ENCODE measurements at regions not wholly inside any gene's neighbourhood (a gene's known extent, or its start where the extent isn't known, plus 50 kb on each side); places are given as distances from the start of the nearest gene placed in this dataset.

GRCh38 chr16:76182041-76182635 lies 95.1 kb upstream of the CNTNAP4 start:
- DNase-seq (ENCODE audit: low spot score) = no peak

GRCh38 chr16:76183647-76184046 lies 93.6 kb upstream of the CNTNAP4 start:
- no peak for DNase-seq (ENCODE audit: low spot score)

GRCh38 chr16:76190057-76190456 lies 87.1 kb upstream of the CNTNAP4 start:
- no peak for DNase-seq (ENCODE audit: low spot score)

- DNase-seq (ENCODE audit: low spot score) = no peak
Measured at GRCh38 chr16:76190480-76190879, 86.7 kb upstream of the CNTNAP4 start.

- DNase-seq (ENCODE audit: low spot score) = peak; percentile 5
Measured at GRCh38 chr16:76193906-76194615, 83.1 kb upstream of the CNTNAP4 start.

- peak; percentile 16 for DNase-seq (ENCODE audit: low spot score)
Measured at GRCh38 chr16:76194616-76195015, 82.6 kb upstream of the CNTNAP4 start.

GRCh38 chr16:76195056-76195455 lies 82.1 kb upstream of the CNTNAP4 start:
- no peak for DNase-seq (ENCODE audit: low spot score)

GRCh38 chr16:76195648-76196047 lies 81.6 kb upstream of the CNTNAP4 start:
- no peak for DNase-seq (ENCODE audit: low spot score)

GRCh38 chr16:76197900-76198299 lies 79.3 kb upstream of the CNTNAP4 start:
- no peak for DNase-seq (ENCODE audit: low spot score)

GRCh38 chr16:76199681-76200220 lies 77.5 kb upstream of the CNTNAP4 start:
- DNase-seq (ENCODE audit: low spot score) = no peak

- no peak for DNase-seq (ENCODE audit: low spot score)
Measured at GRCh38 chr16:76201385-76201784, 75.8 kb upstream of the CNTNAP4 start.

- no peak for DNase-seq (ENCODE audit: low spot score)
Measured at GRCh38 chr16:76204249-76204648, 73.0 kb upstream of the CNTNAP4 start.

- DNase-seq (ENCODE audit: low spot score) = no peak
Measured at GRCh38 chr16:76207270-76207669, 69.9 kb upstream of the CNTNAP4 start.

- DNase-seq (ENCODE audit: low spot score) = no peak
Measured at GRCh38 chr16:76210157-76210556, 67.0 kb upstream of the CNTNAP4 start.

GRCh38 chr16:76213860-76214259 lies 63.3 kb upstream of the CNTNAP4 start:
- DNase-seq (ENCODE audit: low spot score) = no peak

- no peak for DNase-seq (ENCODE audit: low spot score)
Measured at GRCh38 chr16:76214856-76215255, 62.3 kb upstream of the CNTNAP4 start.

GRCh38 chr16:76222087-76222486 lies 55.1 kb upstream of the CNTNAP4 start:
- peak; percentile 69 for DNase-seq (ENCODE audit: low spot score)

- DNase-seq (ENCODE audit: low spot score) = no peak
Measured at GRCh38 chr16:76222853-76223252, 54.3 kb upstream of the CNTNAP4 start.

- peak; percentile 79 for DNase-seq (ENCODE audit: low spot score)
Measured at GRCh38 chr16:76226011-76226410, 51.2 kb upstream of the CNTNAP4 start.

- no peak for DNase-seq (ENCODE audit: low spot score)
Measured at GRCh38 chr16:76226481-76226880, 50.7 kb upstream of the CNTNAP4 start.

Data from COLO829 (cell line).